Liver (tissue), 2 donors: ENCODE measurements at regions not wholly inside any gene's neighbourhood (a gene's known extent, or its start where the extent isn't known, plus 50 kb on each side); places are given as distances from the start of the nearest gene placed in this dataset.

Experiments used
- CTCF ChIP-seq: fragments of 150-350 bp; IDR thresholded peaks from 2 replicates; pipeline ENCODE4 v1.5.1; 2017; ENCODE audit warnings: improper control_type of control experiment, low read depth, low read length; ENCODE audit not compliant: missing input control
- MAX ChIP-seq: IDR thresholded peaks from 2 replicates; pipeline ENCODE4 v1.6.1; 2016; ENCODE audit warnings: antibody characterized with exemption
- donor health status: healthy.

- TF ChIP-seq CTCF (no peak), MAX (peak; percentile 77)
These were observed 443.6 kb upstream of the CDH5 start for GRCh38 chr16:65922923-65923322.
